Activated naive CD4-positive, alpha-beta T cell treated with Interleukin-2 at 50 U/mL for 16 hours (primary cell): ENCODE measurements at regions not wholly inside any gene's neighbourhood (a gene's known extent, or its start where the extent isn't known, plus 50 kb on each side); places are given as distances from the start of the nearest gene placed in this dataset.

Experiments used
- DNase-seq: peaks from one replicate; pipeline ENCODE4 v3.0.0-alpha.2; 2020

DNA sequence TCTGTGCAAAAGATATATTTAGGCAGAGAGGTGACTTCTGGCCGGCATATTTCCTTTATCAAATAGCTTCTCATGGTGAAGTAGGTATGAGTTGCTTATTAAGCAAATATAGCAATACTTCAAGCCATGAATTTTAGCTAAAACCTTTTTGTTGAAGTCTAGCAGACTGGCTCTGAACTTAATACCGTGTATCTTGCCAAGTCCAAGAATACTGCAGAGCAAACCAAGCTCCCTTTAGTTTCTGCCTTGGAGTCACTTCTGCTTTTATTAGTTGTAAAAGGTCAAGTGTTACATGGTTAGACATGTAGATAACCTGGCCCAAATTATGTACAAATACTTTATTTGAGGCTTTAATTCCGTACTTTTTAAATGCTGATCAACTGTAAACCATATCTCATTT, 627.6 kb upstream of the PKDCC start:
- no peak for DNase-seq

GRCh38 chr2:41420872-41421271, 626.9 kb upstream of the PKDCC start:
- no peak for DNase-seq

- DNase-seq, result no peak
These were observed 616.1 kb upstream of the PKDCC start for GRCh38 chr2:41431756-41432155.

GRCh38 chr2:41432459-41432858, 615.4 kb upstream of the PKDCC start:
- DNase-seq, result no peak

- no peak for DNase-seq
These were observed 612.8 kb upstream of the PKDCC start for GRCh38 chr2:41434991-41435390.

DNA sequence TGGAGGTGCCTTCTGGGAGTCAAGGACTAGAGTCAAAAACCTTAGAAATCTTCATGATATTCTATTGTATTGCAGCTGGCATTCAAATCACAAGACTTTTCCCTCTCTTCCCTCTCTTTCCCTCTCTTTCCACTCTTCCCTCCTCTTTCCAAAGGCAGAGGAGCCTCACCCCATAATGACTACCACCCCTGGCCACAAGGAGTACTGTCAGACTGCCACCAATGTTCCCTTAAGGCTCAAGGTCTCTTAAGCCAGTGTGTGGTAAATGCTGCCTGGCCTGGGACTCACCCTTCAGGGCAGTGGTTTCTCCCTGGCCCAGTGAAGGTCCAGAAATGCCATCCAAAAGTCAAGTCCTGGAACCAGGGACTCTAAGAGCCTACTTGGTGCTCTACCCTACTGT, 605.9 kb upstream of the PKDCC start:
- no peak for DNase-seq

DNA sequence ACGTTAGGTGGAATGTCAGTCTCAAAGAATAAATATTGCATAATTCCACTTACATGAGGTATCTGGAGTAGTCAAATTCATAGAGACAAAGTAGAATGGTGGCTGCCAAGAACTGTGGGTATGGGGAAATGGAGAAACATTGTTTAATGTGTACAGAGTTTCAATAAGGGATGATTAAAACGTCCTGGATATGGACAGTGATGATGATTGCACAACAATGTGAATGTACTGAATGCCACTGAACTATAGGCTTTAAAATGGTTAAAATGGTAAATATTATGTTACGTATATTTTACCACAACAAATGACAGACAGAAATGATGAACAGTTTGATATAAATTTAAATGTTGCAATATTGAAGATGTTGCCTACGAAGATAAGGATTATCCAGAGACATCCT, 602.0 kb upstream of the PKDCC start:
- no peak for DNase-seq

DNA sequence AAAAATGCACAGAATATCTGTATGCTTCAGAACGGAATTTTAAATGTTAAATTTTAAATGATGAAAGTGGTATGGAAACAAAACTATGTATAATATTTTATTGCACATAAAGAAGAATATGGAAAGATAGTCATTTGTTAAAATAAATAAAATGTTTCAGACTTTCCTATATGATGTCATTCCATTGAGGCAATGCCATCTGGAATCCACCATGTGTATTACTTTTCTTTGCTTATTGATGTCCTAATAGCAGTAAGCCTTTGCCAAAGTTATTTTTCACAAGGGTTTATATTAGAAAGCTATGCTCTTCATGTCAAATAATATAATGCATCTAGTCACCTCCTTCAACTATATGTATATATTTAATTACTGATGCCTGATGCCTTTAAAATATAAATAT, 601.6 kb upstream of the PKDCC start:
- DNase-seq, result no peak

DNA sequence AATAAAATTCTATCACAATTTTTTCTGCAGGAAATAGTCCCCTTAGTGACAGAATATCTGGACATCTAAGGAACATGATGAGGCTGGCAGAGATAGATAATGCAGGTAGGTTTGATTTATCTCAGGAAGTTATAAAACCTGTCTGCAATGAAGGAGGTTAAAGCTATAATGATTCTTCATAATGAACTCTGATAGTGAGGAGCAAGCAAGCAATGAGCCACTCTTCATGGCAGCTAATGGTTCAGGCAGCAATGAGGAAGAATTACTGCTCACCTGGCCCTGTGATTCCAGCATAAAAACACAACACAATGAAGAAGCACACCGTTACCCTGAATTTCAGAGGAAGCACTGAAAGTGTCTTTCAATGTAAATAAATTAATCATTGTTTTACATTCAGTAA, 599.6 kb upstream of the PKDCC start:
- DNase-seq, result no peak

DNA sequence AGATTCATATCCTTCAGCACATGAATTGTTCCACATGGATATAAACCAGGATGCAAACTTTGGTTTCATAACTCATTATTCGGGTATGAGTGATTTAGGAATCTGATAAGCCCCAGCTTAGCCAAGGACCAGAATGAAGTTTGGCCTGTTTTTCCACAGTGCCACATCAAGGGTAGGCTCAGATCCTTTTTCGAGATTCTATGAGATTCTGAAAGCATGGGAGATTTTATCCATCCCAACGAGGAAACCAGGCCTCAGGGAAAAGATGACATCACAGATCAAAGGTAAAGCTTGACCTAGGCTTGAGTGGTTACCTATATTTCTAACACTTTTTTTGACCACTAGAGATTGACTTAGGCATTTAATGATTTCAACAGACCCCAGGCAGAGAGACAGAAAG, 590.8 kb upstream of the PKDCC start:
- DNase-seq, result no peak

- no peak for DNase-seq
These were observed 587.2 kb upstream of the PKDCC start for GRCh38 chr2:41460661-41461060.

DNA sequence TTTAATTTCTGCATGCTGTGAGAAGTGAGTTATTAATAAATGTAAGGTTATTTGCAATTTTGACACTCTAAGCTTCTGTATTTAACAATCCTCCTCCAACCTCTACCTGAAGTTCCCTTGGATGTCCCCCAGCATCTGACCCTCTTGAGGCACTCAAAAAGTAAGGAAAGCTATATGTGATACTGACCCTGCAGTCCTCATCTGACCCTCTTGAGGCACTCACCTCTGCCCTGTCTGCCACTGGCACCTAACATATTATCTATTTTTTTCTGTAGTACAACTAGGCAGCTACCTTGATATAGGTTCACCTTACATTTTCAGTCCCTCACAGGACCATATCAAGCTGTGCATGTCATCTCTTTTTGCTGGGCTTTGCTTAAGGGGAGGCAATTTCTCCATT, 583.4 kb upstream of the PKDCC start:
- no peak for DNase-seq

DNA sequence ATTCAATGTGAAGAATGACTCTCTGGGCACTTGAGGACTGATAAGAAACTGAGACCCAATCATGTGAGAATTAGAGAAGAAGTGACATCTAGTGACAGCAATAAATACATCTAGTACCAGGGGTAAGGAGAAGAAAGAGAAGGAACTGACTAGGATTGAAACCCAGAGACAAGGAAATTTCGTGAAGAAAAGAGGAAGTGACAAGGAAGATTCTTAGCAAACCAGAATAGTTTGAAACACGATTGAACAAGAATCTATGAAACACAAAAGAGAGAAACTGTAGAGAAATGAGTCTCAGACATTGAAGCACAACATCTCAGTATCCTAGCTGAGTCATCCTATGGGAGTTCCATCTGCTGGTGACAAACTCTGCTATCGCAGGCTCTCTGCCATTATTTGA, 571.9 kb upstream of the PKDCC start:
- DNase-seq, result no peak

- no peak for DNase-seq
These were observed 565.2 kb upstream of the PKDCC start for GRCh38 chr2:41482659-41483058.

- no peak for DNase-seq
These were observed 564.6 kb upstream of the PKDCC start for GRCh38 chr2:41483226-41483625.

DNA sequence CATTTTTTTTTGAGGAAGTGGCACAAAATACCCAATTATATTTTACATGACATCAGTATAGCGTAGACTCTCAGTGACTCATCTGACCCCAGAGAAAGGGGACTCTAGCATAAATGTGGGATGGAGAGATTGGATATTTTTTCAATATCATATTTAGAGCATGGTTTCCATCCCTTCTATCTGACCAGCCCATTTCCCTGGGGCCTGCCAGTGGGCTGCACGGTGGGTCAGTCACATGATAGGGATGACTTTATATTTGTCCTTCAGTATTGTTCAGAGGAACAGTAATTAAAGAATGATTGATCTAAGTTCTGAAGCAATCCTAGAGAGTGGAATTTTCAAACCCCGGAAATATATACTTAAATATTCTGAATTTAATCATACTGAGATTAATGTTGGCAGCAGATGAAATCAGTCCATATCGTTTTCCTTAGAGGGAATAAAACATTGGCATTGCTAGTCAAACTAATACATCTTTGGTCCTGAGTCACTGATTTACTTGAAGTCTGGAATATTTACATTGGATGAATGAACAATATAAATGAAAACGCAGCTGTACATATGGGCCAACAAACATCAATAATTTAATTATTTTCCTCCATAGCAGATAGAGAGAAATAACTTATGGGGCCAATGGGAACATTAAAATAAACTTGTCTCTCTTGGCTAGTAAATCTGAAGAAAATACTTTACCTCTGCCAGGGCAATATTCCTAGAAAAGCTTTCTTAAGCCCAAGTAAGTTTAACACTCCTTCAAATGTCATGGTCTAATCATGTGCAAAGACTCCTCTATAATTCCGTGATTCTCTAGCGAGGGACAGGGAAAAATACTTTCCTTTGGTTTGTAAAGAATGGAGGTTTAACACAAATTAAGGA, 563.6 kb upstream of the PKDCC start:
- no peak for DNase-seq

DNA sequence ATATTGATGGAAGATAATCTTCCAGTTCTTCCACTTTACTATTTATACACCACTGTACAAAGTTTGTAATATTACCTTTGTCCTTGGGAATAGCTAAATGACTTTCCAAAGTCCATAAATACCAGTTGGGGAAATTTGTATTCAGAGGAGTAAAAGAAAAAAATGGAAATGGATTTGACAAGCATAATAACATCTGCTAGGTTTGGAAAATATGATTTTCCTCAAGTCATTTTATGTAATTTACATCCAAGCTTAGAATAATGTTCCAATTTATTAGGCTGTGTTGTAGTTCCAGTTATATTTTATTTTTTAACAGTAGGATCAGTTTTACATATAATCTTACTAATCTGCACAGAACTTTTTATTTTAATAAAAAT, 563.0 kb upstream of the PKDCC start:
- no peak for DNase-seq

GRCh38 chr2:41486948-41487347, 560.9 kb upstream of the PKDCC start:
- no peak for DNase-seq

GRCh38 chr2:41488888-41489287, 558.9 kb upstream of the PKDCC start:
- DNase-seq, result no peak

- DNase-seq, result no peak
These were observed 558.2 kb upstream of the PKDCC start for GRCh38 chr2:41489638-41490037.

DNA sequence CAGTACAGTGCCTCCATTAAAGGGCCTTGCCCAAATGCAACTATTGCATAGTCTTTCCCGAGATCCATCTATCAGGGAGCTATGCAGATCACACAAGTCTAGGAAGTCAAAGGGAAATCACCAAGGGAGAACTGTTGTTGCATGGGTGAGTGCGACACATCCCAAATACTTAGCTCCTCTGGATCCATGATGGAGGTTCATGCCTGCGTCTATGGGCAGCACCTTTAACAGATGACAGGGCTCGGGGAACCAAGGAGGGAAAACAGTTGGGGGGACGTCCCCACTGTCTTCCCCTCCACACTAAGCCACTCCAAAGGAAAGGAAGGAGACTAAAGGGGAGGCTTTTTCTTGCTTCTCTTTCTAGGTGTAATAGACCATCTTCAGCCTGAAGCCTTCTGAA, 552.8 kb upstream of the PKDCC start:
- DNase-seq, result no peak

DNA sequence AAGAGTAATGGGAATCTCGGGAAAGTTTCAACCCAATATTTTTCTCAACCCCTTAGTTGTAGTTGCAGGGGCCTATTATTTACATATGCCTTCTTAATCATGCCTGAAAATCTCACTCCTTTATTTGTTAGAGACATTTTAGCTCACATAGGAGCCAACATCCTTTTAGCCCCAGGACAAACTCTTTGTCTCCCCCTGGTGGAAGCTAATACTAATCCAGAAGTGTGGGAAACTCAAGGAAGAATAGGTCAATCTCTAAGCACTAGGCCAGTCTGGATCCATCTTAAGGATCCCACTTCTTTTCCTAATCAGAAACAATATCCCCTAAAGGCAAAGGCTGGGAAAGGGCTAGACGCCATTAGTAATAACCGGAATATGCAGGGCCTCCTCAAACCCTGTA, 550.9 kb upstream of the PKDCC start:
- no peak for DNase-seq

- no peak for DNase-seq
These were observed 549.0 kb upstream of the PKDCC start for GRCh38 chr2:41498781-41499180.

GRCh38 chr2:41500895-41501294, 546.9 kb upstream of the PKDCC start:
- DNase-seq, result no peak

DNA sequence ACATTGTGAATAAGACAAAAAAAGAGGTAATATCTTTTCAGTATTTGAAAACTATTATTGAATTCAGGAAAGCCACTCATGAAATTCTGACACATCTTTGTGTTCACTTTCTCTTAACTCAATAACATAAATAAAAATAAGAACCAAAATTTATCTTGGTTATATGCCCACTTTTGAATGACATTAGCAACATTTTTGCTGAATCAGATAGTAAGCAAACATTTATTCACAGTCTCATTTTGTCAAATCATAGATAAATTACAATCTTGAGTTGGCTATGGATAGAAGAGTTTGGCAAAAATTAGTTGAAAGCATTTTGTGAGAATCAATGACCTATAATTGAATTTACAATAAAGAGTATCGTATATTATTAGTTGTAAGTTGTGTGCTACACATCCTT, 545.1 kb upstream of the PKDCC start:
- DNase-seq, result no peak
